HepG2 (cell line): ENCODE measurements at regions not wholly inside any gene's neighbourhood (a gene's known extent, or its start where the extent isn't known, plus 50 kb on each side); places are given as distances from the start of the nearest gene placed in this dataset.

Experiments
- ATAC-seq: fragments of 200-7000 bp; cut with Tn5 transposase; 3 replicates; pipeline ENCODE4 v1.9.1; 2020; ENCODE audit warnings: mild to moderate bottlenecking, moderate library complexity
- BruUV-seq: library from RNA; stranded (reverse); fragments of 400-500 nt; replicated peaks from 2 replicates; lab custom pipeline; 2021; lab: Mats Ljungman, UMichigan
- CTCF ChIA-PET: fragments of 300-600 bp; formaldehyde crosslinking; extraction: SDS; loops from one replicate; lab custom pipeline; 2021; ENCODE audit warnings: low total read pairs, inconsistent platforms, low intra/inter-chr PET ratio; lab: Yijun Ruan, JAX
- POLR2A ChIA-PET: fragments of 350-600 bp; sonication (Branson Sonifier 250); formaldehyde crosslinking; loops from one replicate; lab custom pipeline; 2020; ENCODE audit warnings: antibody characterized with exemption, inconsistent platforms; lab: Yijun Ruan, JAX
- DNase-seq: peaks from one replicate; pipeline ENCODE4 v3.0.0-alpha.2; 2015; ENCODE audit warnings: low spot score
- FAIRE-seq: peaks from 3 replicates; lab custom pipeline; 2011; peaks lifted over from hg19 to GRCh38; lab: Jason Lieb, UNC
- H2AFZ ChIP-seq: one replicate; pipeline ENCODE4 v1.6.1; 2011; ENCODE audit warnings: low read length, inconsistent platforms
- H3K27ac ChIP-seq: fragments of 300-600 bp; 3 replicates; pipeline ENCODE4 v1.8.0; 2011; ENCODE audit warnings: mixed run types, mild to moderate bottlenecking, mixed read lengths, low read length, inconsistent platforms; ENCODE audit not compliant: insufficient read depth; ENCODE audit errors: extremely low read length
- H3K27me3 ChIP-seq, 2 experiments: fragments of 200-600 bp in 1 of 2; 2 replicates in 1 of 2; 3 replicates in 1 of 2; pipeline versions ENCODE4 v1.6.0 to v1.8.0; 2011; ENCODE audit warnings: low read length in 2 of 2, mild to moderate bottlenecking in 2 of 2, moderate library complexity in 2 of 2, inconsistent platforms in 1 of 2; ENCODE audit not compliant: insufficient read depth in 2 of 2, control insufficient read depth in 1 of 2
- H3K36me3 ChIP-seq, 2 experiments: fragments of 200-600 bp in 1 of 2; replicated peaks in 1 of 2; 2 replicates in 1 of 2; 3 replicates in 1 of 2; pipeline versions ENCODE4 v1.5.1 to v1.8.0; 2011; ENCODE audit warnings: low read length in 2 of 2, inconsistent platforms in 1 of 2; ENCODE audit not compliant: insufficient read depth in 2 of 2, control insufficient read depth in 1 of 2
- H3K4me1 ChIP-seq: 2 replicates; pipeline ENCODE4 v1.5.1; 2012; ENCODE audit warnings: low read length, inconsistent platforms; ENCODE audit not compliant: insufficient read depth
- H3K4me2 ChIP-seq: 2 replicates; pipeline ENCODE4 v1.6.0; 2011; ENCODE audit warnings: low read depth, low read length, inconsistent platforms
- H3K4me3 ChIP-seq, 3 experiments: fragments of 200-600 bp in 1 of 3; sonication (generic), shearing (Covaris generic) in 1 of 3; replicated peaks in 1 of 3; 2 replicates each; pipeline ENCODE4 v1.5.1; 2011 to 2016; ENCODE audit warnings: low read length in 3 of 3, inconsistent platforms in 2 of 3, low read depth in 2 of 3, mild to moderate bottlenecking in 2 of 3, control low read depth in 1 of 3, mixed read lengths in 1 of 3; ENCODE audit not compliant: insufficient read depth in 1 of 3
- H3K79me2 ChIP-seq: one replicate; pipeline ENCODE4 v1.6.1; 2011; ENCODE audit warnings: low read length, inconsistent platforms; ENCODE audit not compliant: insufficient read depth
- H3K9ac ChIP-seq: 2 replicates; pipeline ENCODE4 v1.6.0; 2011; ENCODE audit warnings: mild to moderate bottlenecking, low read depth, low read length, inconsistent platforms; ENCODE audit not compliant: insufficient read depth
- H3K9me3 ChIP-seq: 2 replicates; pipeline ENCODE4 v1.5.1; 2012; ENCODE audit warnings: mild to moderate bottlenecking, low read length
- H4K20me1 ChIP-seq: 2 replicates; pipeline ENCODE4 v1.6.0; 2011; ENCODE audit warnings: inconsistent platforms, mild to moderate bottlenecking, low read length, moderate library complexity; ENCODE audit not compliant: insufficient read depth
- CEBPB ChIP-seq: IDR thresholded peaks from 2 replicates; pipeline ENCODE4 v1.6.1; 2011; ENCODE audit warnings: low read depth, low read length, improper control_type of control experiment, borderline replicate concordance
- KDM6A ChIP-seq: IDR thresholded peaks from 2 replicates; pipeline ENCODE4 v1.6.1; 2016; ENCODE audit warnings: low read depth
- SMC3 ChIP-seq: IDR thresholded peaks from 2 replicates; pipeline ENCODE4 v1.6.1; 2011; ENCODE audit warnings: low read length, improper control_type of control experiment
- SP1 ChIP-seq, 2 experiments: fragments of 450-650 bp in 1 of 2; sonication (generic) in 1 of 2; formaldehyde crosslinking in 1 of 2; IDR thresholded peaks; 2 replicates each; pipeline versions ENCODE4 v1.4.0 to v1.6.1; 2016 to 2020; ENCODE audit warnings: missing genetic modification reagents in 1 of 2
- ZNF556 ChIP-seq: sonication (generic); formaldehyde crosslinking; IDR thresholded peaks from 2 replicates; pipeline ENCODE4 v1.4.0; 2020; ENCODE audit warnings: mild to moderate bottlenecking, missing genetic modification reagents, borderline replicate concordance
- WGBS: methylation state at CpG from one replicate; pipeline ENCODE4 v1.1.6; 2017; ENCODE audit warnings: low lambda C conversion rate; 5-methylcytosine and 5-hydroxymethylcytosine counted together
- in situ Hi-C: cut with HindIII; loops from 2 replicates; pipeline ENCODE4 v1.10.0; 2017; ENCODE audit warnings: low pct_unique_long_range_greater_than_20kb; ENCODE audit not compliant: extremely low pct_ligation_motif_present
- intact Hi-C: fragments of 100-400 bp; cut with micrococcal nuclease; formaldehyde crosslinking; loops from one replicate; pipeline ENCODE4 v1.10.0; 2022; ENCODE audit not compliant: unreplicated experiment
- TF ChIP-seq, protein P1 (sequence below): sonication (generic); formaldehyde crosslinking; IDR thresholded peaks from 2 replicates; pipeline ENCODE4 v1.4.0; 2020; ENCODE audit warnings: missing genetic modification reagents, borderline replicate concordance

DNA sequence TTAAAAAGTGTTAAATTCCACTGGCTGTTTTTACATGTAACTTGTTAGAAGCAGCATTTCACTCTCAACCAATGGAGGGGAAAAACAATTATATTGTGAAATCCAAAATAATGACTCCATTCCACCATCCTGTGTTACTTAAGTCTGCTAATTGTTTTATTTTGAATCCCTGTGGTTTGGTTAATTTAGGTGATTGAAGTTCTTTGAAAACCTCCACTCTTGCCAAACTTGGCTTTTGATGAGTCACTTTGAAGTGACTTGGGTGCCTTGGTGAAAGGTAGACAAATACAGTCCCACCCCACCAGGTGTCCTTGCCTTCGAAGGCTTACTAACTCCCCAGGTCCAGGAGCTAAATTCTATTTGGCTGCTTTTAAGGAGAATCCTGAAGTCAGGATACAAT is 1303.8 kb upstream of the NRXN1 start:
- ATAC-seq: no peak
- Histone ChIP-seq H4K20me1 (no peaks in the 10 kb centered on the region), H3K4me3 (no peak overlapping the region), H3K79me2 (no peaks in the 10 kb centered on the region), H2AFZ (no peak overlapping the region), H3K9me3 (peaks cover 61% of the 10 kb centered on the region), H3K36me3 (no peaks in the 10 kb centered on the region), H3K27ac (no peak overlapping the region), H3K9ac (no peak overlapping the region), H3K4me2 (no peak overlapping the region), H3K27me3 (no peaks in the 10 kb centered on the region), H3K4me1 (no peaks in the 10 kb centered on the region)
- POLR2A ChIA-PET: no interaction called here
- peak; percentile 5; the same call in 1 of the 2 replicates for TF ChIP-seq CEBPB
- no peak for TF ChIP-seq KDM6A (CRISPR knock-in tag)
- 0% methylated on average over 1 of the region's 1 CpG for WGBS
- in situ Hi-C loops (no loop called here), intact Hi-C loops (no loop called here)
- no peak for FAIRE-seq
- CTCF ChIA-PET: no interaction called here
- no TSS peak for BruUV-seq
- no peak for DNase-seq

DNA sequence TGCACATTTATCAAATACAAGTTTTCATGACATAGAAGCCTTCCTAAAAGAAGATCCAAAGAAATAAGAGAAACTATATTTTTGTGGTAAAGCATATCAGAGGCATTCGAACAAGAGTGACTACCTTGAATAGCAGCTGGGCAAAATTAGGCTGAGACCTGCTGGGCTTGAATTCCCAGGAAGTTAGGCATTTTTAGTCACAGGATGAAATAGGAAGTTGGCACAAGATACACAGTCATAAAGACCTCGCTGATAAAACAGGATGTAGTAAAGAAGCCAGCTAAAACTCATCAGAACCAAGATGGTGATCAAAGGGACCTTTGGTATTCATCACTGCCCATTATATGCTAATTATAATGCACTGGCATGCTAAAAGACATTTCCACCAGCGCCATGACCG is 1302.3 kb upstream of the NRXN1 start:
- no peak overlapping the region for H3K27ac ChIP-seq
- H3K4me3 ChIP-seq: no peak overlapping the region
- intact Hi-C loops (no loop called here), in situ Hi-C loops (no loop called here)
- ATAC-seq (no peak), FAIRE-seq (no peak), DNase-seq (no peak)
- POLR2A ChIA-PET: no interaction called here
- H3K4me1 ChIP-seq: no peaks in the 10 kb centered on the region
- peaks cover 60% of the 10 kb centered on the region for H3K9me3 ChIP-seq
- no peak overlapping the region for H3K4me2 ChIP-seq
- H2AFZ ChIP-seq: no peak overlapping the region
- 0% methylated on average over 4 of the region's 4 CpGs for WGBS
- H3K27me3 ChIP-seq: no peaks in the 10 kb centered on the region
- no peaks in the 10 kb centered on the region for H3K36me3 ChIP-seq
- no TSS peak for BruUV-seq
- CTCF ChIA-PET: no interaction called here
- no peak overlapping the region for H3K9ac ChIP-seq
- no peaks in the 10 kb centered on the region for H3K79me2 ChIP-seq
- H4K20me1 ChIP-seq: no peaks in the 10 kb centered on the region
- TF ChIP-seq SMC3 (no peak), ZNF556 (CRISPR knock-in tag) (no peak), SP1 (IDR thresholded peaks at IDR 0.05) (no peak), SP1 (CRISPR knock-in tag; IDR thresholded peaks at IDR 0.05) (no peak)
- TF ChIP-seq, protein P1, sequence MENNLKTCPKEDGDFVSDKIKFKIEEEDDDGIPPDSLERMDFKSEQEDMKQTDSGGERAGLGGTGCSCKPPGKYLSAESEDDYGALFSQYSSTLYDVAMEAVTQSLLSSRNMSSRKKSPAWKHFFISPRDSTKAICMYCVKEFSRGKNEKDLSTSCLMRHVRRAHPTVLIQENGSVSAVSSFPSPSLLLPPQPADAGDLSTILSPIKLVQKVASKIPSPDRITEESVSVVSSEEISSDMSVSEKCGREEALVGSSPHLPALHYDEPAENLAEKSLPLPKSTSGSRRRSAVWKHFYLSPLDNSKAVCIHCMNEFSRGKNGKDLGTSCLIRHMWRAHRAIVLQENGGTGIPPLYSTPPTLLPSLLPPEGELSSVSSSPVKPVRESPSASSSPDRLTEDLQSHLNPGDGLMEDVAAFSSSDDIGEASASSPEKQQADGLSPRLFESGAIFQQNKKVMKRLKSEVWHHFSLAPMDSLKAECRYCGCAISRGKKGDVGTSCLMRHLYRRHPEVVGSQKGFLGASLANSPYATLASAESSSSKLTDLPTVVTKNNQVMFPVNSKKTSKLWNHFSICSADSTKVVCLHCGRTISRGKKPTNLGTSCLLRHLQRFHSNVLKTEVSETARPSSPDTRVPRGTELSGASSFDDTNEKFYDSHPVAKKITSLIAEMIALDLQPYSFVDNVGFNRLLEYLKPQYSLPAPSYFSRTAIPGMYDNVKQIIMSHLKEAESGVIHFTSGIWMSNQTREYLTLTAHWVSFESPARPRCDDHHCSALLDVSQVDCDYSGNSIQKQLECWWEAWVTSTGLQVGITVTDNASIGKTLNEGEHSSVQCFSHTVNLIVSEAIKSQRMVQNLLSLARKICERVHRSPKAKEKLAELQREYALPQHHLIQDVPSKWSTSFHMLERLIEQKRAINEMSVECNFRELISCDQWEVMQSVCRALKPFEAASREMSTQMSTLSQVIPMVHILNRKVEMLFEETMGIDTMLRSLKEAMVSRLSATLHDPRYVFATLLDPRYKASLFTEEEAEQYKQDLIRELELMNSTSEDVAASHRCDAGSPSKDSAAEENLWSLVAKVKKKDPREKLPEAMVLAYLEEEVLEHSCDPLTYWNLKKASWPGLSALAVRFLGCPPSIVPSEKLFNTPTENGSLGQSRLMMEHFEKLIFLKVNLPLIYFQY (CRISPR knock-in tag): no peak
